NT2/D1 (cell line): ENCODE measurements at regions not wholly inside any gene's neighbourhood (a gene's known extent, or its start where the extent isn't known, plus 50 kb on each side); places are given as distances from the start of the nearest gene placed in this dataset.

Experiments
- SUZ12 ChIP-seq: IDR thresholded peaks from 2 replicates; pipeline ENCODE4 v1.6.1; 2011; ENCODE audit not compliant: insufficient read length, insufficient read depth; ENCODE audit errors: extremely low read depth
- YY1 ChIP-seq: IDR thresholded peaks from 2 replicates; pipeline ENCODE4 v1.6.1; 2011; ENCODE audit not compliant: insufficient read length, insufficient read depth

DNA sequence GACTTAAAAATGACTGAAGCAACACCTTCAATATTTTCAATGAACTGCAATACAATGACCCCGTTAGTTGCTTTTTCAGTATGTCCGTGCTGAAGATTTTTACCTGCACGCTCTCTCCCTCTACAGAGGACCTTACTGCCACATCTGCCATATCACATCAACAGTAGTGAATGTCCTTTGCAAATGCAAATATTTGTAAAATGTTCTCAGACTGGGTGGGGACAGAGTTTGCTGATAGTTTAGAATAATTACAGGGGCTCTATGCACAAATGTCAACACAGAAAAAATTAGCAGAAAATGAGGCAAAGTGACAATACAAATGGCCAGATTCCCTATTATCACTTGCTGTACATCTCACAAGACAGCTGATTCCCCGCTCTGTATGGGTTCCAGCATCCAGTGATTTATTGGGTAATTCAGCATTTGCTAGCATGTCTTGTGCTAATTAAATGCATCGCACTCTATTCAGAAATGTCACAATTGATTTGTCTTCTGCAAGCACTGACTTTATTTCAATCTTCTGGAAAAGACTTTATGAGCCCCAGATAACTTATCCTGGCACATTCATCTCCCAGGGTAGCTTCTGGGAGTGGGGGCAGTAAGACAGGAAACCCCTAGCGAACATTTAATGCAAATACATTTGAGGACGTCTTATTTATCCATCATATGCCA, 69.1 kb upstream of the PTER start:
- TF ChIP-seq YY1 (no peak), SUZ12 (no peak)
